Panc1 (cell line): ENCODE measurements at regions not wholly inside any gene's neighbourhood (a gene's known extent, or its start where the extent isn't known, plus 50 kb on each side); places are given as distances from the start of the nearest gene placed in this dataset.

ENCODE experiments used
- ATAC-seq: fragments of 200-7000 bp; cut with Tn5 transposase; 2 replicates; pipeline ENCODE4 v1.9.1; 2020; ENCODE audit warnings: mild to moderate bottlenecking, moderate library complexity
- BruUV-seq: library from RNA; stranded (reverse); fragments of 400-500 nt; replicated peaks from 2 replicates; lab custom pipeline; 2021; lab: Mats Ljungman, UMichigan
- CTCF ChIA-PET: fragments of 300-600 bp; sonication (Branson Sonifier 250); formaldehyde crosslinking; loops from one replicate; lab custom pipeline; 2022; ENCODE audit warnings: antibody characterized with exemption; lab: Charles Lee
- POLR2A ChIA-PET: fragments of 300-600 bp; sonication (Branson Sonifier 250); formaldehyde crosslinking; loops from one replicate; lab custom pipeline; 2022; ENCODE audit warnings: antibody characterized with exemption; lab: Charles Lee
- DNase-seq: peaks from one replicate; pipeline ENCODE4 v3.0.0-alpha.2; 2010; ENCODE audit warnings: low read depth, low spot score
- H3K27ac ChIP-seq: 2 replicates; pipeline ENCODE4 v1.5.1; 2011; ENCODE audit warnings: mild to moderate bottlenecking, low read length, inconsistent platforms
- H3K27me3 ChIP-seq: fragments of 200-500 bp; sonication (Bioruptor generic); 2 replicates; pipeline ENCODE4 v1.6.0; 2014; ENCODE audit warnings: low read length, inconsistent platforms; ENCODE audit not compliant: control insufficient read depth, insufficient read depth
- H3K36me3 ChIP-seq: fragments of 200-500 bp; sonication (Bioruptor generic); 2 replicates; pipeline ENCODE4 v1.5.1; 2014; ENCODE audit warnings: inconsistent platforms, mild to moderate bottlenecking, low read length, moderate library complexity; ENCODE audit not compliant: control insufficient read depth, insufficient read depth
- H3K4me1 ChIP-seq: 2 replicates; pipeline ENCODE4 v1.5.1; 2011; ENCODE audit warnings: inconsistent platforms, mild to moderate bottlenecking, low read length, moderate library complexity; ENCODE audit not compliant: control insufficient read depth, insufficient read depth
- H3K4me3 ChIP-seq, 2 experiments: 2 replicates each; pipeline ENCODE4 v1.5.1; 2011 to 2012; ENCODE audit warnings: low read depth in 2 of 2, low read length in 2 of 2, mild to moderate bottlenecking in 2 of 2, inconsistent platforms in 1 of 2, moderate library complexity in 1 of 2
- H3K9me3 ChIP-seq: fragments of 200-500 bp; sonication (Bioruptor generic); 2 replicates; pipeline ENCODE4 v1.5.1; 2014; ENCODE audit warnings: low read depth, mild to moderate bottlenecking, inconsistent platforms, low read length, moderate library complexity; ENCODE audit not compliant: control insufficient read depth, insufficient read depth
- POLR2AphosphoS5 ChIP-seq: IDR thresholded peaks from 2 replicates; pipeline ENCODE4 v1.6.1; 2012; ENCODE audit warnings: mild to moderate bottlenecking, low read depth, low read length, moderate library complexity
- SIN3A ChIP-seq: IDR thresholded peaks from 2 replicates; pipeline ENCODE4 v1.6.1; 2012; ENCODE audit warnings: low read depth, mild to moderate bottlenecking, low read length, moderate library complexity, borderline replicate concordance; ENCODE audit not compliant: insufficient read depth
- TCF7L2 ChIP-seq: IDR thresholded peaks from 2 replicates; pipeline ENCODE4 v1.6.1; 2011; ENCODE audit warnings: mild to moderate bottlenecking, low read depth, low read length, inconsistent platforms
- in situ Hi-C: cut with HindIII; loops from 2 replicates; pipeline ENCODE4 v1.10.0; 2016; ENCODE audit warnings: low sequenced_read_pairs, low pct_unique_long_range_greater_than_20kb
- intact Hi-C: fragments of 100-400 bp; cut with micrococcal nuclease; formaldehyde crosslinking; loops from one replicate; pipeline ENCODE4 v1.10.0; 2022; ENCODE audit not compliant: unreplicated experiment
- TF ChIP-seq, protein P1 (sequence below): fragments of 450-650 bp; IDR thresholded peaks from 2 replicates; pipeline ENCODE4 v1.5.1; 2017; ENCODE audit warnings: mild to moderate bottlenecking
- TF ChIP-seq, protein P2 (sequence below), 2 experiments: IDR thresholded peaks; 2 replicates each; pipeline ENCODE4 v1.6.1; 2011 to 2012; ENCODE audit warnings: low read depth in 2 of 2, control low read depth in 1 of 2, low read length in 1 of 2, mild to moderate bottlenecking in 1 of 2, moderate library complexity in 1 of 2; ENCODE audit not compliant: insufficient read depth in 1 of 2

DNA sequence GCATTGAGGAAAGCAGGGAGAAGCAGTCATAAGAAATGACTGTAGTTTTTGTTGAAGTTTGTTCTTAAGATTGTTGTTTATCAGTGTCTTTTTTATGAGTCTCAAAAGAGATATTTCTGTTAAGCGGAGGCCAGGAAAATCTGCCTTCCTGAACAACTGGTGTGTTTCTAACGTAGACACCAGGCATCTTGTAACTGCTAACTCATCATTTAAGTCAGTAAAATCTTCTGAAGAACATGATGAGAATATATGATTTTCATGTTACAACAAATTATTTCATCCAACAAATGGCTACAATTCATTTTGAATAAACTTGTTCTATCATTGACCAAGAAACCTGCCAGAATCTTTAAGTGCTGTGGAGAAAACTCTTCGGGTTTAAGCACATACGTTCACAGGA lies 84.0 kb downstream of the RPS12 start:
- Histone ChIP-seq H3K9me3 (no peaks in the 10 kb centered on the region), H3K4me1 (no peaks in the 10 kb centered on the region), H3K27me3 (no peaks in the 10 kb centered on the region), H3K27ac (no peak overlapping the region), H3K36me3 (no peaks in the 10 kb centered on the region), H3K4me3 (no peak overlapping the region)
- in situ Hi-C loops (no loop called here), intact Hi-C loops (no loop called here)
- DNase-seq (no peak), ATAC-seq (no peak)
- BruUV-seq, result no TSS peak
- CTCF ChIA-PET, result no interaction called here
- POLR2A ChIA-PET, result interaction anchor here (0.6 kb wide), 1 partner anchor 170 kb away, joined by 6 read pairs; no protein-coding TSS in a partner anchor
- TF ChIP-seq, protein P1, sequence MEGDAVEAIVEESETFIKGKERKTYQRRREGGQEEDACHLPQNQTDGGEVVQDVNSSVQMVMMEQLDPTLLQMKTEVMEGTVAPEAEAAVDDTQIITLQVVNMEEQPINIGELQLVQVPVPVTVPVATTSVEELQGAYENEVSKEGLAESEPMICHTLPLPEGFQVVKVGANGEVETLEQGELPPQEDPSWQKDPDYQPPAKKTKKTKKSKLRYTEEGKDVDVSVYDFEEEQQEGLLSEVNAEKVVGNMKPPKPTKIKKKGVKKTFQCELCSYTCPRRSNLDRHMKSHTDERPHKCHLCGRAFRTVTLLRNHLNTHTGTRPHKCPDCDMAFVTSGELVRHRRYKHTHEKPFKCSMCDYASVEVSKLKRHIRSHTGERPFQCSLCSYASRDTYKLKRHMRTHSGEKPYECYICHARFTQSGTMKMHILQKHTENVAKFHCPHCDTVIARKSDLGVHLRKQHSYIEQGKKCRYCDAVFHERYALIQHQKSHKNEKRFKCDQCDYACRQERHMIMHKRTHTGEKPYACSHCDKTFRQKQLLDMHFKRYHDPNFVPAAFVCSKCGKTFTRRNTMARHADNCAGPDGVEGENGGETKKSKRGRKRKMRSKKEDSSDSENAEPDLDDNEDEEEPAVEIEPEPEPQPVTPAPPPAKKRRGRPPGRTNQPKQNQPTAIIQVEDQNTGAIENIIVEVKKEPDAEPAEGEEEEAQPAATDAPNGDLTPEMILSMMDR, result no peak
- TF ChIP-seq SIN3A, result no peak
- TF ChIP-seq, protein P2, sequence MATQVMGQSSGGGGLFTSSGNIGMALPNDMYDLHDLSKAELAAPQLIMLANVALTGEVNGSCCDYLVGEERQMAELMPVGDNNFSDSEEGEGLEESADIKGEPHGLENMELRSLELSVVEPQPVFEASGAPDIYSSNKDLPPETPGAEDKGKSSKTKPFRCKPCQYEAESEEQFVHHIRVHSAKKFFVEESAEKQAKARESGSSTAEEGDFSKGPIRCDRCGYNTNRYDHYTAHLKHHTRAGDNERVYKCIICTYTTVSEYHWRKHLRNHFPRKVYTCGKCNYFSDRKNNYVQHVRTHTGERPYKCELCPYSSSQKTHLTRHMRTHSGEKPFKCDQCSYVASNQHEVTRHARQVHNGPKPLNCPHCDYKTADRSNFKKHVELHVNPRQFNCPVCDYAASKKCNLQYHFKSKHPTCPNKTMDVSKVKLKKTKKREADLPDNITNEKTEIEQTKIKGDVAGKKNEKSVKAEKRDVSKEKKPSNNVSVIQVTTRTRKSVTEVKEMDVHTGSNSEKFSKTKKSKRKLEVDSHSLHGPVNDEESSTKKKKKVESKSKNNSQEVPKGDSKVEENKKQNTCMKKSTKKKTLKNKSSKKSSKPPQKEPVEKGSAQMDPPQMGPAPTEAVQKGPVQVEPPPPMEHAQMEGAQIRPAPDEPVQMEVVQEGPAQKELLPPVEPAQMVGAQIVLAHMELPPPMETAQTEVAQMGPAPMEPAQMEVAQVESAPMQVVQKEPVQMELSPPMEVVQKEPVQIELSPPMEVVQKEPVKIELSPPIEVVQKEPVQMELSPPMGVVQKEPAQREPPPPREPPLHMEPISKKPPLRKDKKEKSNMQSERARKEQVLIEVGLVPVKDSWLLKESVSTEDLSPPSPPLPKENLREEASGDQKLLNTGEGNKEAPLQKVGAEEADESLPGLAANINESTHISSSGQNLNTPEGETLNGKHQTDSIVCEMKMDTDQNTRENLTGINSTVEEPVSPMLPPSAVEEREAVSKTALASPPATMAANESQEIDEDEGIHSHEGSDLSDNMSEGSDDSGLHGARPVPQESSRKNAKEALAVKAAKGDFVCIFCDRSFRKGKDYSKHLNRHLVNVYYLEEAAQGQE (IDR thresholded peaks at IDR 0.05; ENCODE audit: insufficient read depth in 1 of 2, low read depth in 2 of 2, low read length in 1 of 2), result no peak
- no peak for TF ChIP-seq TCF7L2
- TF ChIP-seq POLR2AphosphoS5, result no peak

DNA sequence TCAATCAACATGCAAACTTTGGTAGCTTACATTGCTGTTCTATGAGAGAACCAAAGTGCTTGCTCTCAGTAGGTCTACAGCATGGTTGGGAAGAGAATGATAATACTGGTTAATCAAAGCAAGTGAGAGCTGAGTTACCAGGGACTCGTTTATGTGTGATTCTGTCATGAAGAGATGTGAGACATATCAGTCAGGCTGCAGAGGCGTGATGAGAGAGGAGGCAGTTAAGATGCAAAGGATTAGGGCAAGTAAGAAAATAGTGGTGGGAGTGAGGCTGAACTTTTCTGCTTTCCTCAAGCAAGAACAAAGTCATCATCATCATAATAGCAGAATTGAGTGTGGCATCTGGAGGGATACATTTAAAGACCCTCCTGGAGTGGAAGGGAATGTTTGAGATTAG lies 86.5 kb downstream of the RPS12 start:
- Histone ChIP-seq H3K4me3 (no peak overlapping the region), H3K27ac (no peak overlapping the region), H3K36me3 (no peaks in the 10 kb centered on the region), H3K9me3 (no peaks in the 10 kb centered on the region), H3K27me3 (no peaks in the 10 kb centered on the region), H3K4me1 (no peaks in the 10 kb centered on the region)
- TF ChIP-seq TCF7L2 (no peak), POLR2AphosphoS5 (no peak), SIN3A (no peak)
- TF ChIP-seq, protein P1, result no peak
- TF ChIP-seq, protein P2 (IDR thresholded peaks at IDR 0.05; ENCODE audit: insufficient read depth in 1 of 2, low read depth in 2 of 2, low read length in 1 of 2), result no peak
- in situ Hi-C loops, result no loop called here
- intact Hi-C loops, result no loop called here
- POLR2A ChIA-PET, result no interaction called here
- CTCF ChIA-PET, result no interaction called here
- ATAC-seq (no peak), DNase-seq (no peak)
- BruUV-seq, result no TSS peak
